NCI-H2107 treated with DMSO at 0.1 percent for 48 hours (cell line): ENCODE measurements at regions not wholly inside any gene's neighbourhood (a gene's known extent, or its start where the extent isn't known, plus 50 kb on each side); places are given as distances from the start of the nearest gene placed in this dataset.
"Not testable (repeated sequence)": the region's sequence is repeated elsewhere in the genome, so short reads cannot be mapped to it uniquely, and the experiment has no call there.

ENCODE experiments used
- DNase-seq: peaks from one replicate; lab custom pipeline; 2025; ENCODE audit not compliant: unreplicated experiment; lab: John Stamatoyannopoulos, UW

DNA sequence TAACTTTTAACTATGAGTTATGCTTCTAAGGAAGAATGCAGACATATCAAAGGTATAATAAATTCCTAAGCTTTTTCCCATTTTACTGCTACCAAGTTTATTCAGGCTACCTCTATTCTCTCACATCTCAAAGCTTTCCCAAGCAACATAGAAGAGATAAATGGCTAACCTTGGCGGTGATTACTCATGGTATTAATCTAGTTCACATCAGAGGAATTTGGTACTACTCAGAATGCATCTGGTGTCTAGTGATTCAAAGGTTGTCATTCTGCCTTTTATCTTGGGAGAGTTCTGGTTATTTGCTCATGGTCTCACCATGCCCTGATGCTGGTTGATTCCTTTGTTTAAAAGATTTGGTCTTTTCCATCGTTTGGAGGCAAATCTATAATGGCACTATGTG, 182.7 kb downstream of the TAF11L14 start:
- DNase-seq, result no peak

DNA sequence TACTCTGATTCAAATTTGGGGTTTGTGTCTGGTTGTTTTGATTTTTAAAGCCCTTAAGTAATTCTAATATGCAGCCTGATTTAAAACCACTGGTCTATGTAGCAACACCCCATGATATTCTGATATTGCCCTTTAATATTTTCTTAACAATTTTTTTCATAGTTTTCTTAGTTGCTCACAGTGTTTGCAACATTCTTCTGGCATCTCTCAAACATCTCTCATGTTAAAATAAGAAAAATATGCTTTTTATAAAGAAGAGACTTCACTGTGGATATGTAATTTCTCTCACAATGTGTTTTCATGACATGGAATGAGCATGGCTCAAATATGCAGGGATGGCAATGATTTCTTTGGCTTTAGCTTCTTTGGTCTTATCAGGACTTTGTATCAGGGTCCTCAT, 183.7 kb downstream of the TAF11L14 start:
- no peak for DNase-seq

DNA sequence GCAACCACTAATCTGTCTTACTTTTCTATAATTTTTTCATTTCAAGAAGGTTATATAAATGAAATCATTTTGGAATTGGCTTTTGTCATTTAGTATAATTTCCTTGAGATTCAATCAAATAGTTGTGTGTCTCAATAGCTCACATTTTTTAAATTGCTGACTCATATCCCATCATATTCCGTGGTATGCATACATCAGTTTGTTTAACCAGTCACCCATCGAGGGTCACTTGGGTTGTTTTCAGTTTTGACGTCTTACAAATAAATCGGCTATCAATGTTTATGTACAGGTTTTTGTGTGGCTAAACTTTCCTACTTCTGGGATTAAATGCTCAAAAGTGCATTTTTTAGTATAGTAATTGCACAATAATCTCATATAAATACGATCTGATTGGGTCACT, 185.5 kb downstream of the TAF11L14 start:
- no peak for DNase-seq

DNA sequence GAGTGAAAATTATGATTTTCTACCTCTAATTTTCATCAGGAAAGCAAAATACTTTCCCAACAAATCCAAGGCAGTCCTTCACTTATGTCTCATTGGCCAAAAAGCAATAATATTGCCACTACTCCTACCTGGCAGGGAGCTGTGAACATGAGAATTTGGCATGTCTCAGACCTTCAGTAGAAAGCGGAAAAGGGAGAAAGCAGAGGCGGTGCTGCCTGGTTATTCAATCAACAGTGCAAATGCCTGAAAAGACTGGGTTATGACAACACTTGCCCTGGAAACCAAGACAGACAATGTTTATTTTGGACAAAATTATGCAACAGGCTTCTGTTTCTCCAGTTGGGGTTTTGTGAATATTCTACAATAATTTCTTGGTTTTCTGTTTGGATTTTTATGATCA, 194.4 kb downstream of the TAF11L14 start:
- DNase-seq, result no peak

DNA sequence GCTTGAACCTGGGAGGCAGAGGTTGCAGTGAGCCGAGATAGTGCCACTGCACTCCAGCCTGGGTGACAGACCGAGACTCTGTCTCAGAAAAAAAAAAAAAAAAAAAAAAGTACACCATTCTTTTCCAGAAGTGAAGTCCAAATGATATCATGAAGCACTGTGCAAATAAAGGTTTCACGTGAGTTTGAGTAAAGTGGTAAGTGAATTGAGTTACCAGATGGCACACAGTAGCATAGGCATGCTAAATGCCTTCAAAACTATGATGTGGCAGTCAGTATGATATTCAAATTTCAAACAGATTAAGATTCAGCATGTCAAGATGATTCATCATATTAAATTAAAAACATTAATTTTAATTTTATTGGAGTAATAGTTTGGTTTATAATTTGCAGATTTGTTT, 195.2 kb downstream of the TAF11L14 start:
- DNase-seq, result no peak

DNA sequence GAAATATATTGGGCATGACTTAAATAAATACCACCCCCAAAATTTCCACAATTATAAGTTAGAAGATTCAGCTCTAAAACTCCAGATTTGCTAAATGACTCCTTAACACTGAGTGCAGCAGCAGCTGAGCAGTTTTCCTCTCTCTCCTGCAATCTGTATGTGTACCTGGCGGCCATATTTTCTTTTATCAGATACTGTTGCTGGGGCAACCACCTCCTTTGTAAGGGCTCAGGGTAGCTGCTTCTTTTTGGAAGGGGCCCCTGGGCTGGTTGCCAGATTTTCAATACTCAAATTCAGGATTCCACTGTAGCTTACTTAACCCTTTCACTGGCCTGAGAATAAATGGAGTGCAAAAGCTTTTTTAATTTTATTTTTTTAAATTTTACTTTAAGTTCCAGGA, 197.0 kb downstream of the TAF11L14 start:
- no peak for DNase-seq

DNA sequence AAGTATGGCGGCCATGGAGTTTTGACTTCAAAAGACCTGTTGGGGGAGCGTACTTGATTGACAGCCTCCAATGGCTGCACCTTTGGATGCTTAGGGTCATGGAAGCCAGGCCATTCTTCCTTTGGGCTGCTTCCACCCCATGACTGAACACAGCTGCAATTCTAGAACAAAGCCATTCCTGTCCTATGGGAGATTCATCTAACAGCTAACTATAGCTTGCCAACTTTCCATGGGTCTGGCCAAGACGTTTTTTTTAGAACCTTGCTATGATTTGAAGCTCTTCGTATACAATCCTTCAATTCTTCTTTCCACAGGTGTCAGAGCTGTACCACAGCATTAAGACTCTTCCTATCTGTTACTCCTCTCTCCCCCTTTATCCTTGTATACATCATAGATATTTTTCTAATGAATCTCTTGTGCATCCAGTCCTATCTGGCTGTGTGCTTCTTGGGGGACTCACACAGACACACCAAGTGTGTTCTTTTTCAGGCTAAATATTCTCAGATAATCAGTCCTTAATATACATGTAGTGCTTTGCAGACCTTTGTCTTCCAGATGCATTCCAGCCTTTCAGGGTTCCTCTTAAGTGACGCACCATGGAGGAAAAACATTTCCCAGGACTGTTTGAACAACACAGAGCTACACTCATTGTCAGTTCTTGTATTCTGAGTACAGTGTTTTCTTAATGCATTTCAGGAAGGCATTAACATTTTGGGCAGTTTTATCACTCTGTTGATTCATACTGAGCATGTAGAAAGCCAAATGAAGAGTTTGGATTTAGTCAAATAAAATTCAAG, 198.9 kb downstream of the TAF11L14 start:
- no peak for DNase-seq

DNA sequence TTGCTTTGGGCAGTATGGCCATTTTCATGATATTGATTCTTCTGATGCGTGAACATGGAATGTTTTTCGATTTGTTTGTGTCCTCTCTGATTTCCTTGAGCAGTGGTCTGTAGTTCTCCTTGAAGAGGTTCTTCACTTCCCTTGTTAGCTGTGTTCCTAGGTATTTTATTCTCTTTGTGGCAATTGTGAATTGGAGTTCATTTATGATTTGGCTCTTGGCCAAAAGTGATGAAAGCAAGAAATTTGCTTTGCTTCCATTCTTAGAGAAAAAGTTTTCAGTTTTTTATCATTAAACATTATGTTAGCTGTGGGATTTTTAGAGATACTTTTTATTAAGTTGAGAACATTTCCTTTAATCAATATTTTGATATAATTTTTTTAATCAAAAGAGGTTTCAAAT, 203.5 kb downstream of the TAF11L14 start:
- no peak for DNase-seq

DNA sequence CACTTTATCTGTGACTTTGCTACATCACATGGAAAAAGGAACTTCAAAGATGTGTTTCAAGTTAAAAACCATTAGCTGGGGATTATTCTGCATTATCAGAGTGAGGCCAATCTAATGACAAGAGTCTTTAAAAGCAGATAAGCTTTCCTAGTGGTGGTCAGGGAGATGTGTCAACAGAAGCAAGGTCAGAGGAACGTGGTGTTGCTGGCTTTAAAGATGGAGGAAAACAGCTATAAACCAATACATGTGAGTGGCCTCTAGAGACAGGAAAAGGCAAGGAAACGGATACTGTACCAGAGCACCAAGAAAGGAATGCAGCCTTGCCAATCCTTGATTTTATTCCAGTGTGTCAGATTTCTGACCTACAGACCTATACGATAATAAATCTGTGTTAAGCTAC, 204.2 kb downstream of the TAF11L14 start:
- no peak for DNase-seq

DNA sequence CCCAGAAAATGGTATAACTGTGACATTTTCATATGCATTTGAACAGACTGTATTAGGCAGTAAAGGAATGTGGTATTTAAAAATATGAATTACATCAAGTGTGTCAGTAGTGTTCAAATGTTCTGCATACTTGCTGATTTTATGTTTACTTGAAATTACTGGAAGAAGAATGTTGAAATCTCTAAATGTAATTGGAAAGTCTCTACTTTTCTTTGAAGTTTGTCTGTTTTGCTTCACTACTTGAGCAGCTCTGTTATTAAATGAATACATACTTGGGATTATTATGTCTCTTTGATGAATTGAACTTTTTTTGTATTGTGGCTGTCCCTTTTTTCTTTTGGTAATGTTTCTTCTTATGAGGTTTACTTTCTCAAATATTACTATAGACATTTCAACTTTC, 205.6 kb downstream of the TAF11L14 start:
- DNase-seq, result no peak

DNA sequence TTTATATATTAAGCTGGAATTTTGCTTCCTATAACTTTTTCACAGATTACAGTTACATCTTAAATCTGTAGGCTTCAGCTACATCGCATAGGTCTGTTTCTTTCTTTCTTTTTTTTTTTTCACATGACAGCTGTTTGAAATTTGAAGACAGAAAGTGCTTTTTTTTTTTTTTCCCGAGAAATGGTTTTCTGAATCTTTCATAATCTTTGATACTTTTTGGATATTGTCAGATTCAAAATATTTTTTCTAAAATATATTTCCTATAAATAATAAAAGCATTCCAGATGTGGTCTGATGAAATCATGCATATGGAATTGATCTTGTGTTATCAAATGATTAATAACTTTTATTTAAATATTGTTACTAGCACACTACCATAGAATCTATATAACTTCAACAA, 212.2 kb downstream of the TAF11L14 start:
- no peak for DNase-seq

DNA sequence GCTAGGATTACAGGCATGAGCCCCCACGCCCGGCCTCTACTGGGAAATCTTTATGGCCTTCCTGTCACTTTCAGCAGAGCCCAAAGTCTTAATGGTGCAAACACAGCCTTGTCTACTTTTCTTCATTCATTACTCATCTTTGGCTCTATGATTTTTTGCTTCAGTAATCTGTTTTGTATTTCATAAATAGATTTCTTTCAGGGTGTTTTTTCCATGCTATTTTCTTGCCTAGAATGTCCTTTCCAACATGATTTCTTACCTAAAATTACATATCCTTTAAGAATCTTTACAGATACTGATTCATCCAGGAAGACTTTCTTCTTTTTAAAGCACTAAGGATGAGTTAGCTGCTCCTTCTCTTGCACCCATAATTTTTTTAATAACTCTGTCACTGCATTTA, 213.0 kb downstream of the TAF11L14 start:
- no peak for DNase-seq

DNA sequence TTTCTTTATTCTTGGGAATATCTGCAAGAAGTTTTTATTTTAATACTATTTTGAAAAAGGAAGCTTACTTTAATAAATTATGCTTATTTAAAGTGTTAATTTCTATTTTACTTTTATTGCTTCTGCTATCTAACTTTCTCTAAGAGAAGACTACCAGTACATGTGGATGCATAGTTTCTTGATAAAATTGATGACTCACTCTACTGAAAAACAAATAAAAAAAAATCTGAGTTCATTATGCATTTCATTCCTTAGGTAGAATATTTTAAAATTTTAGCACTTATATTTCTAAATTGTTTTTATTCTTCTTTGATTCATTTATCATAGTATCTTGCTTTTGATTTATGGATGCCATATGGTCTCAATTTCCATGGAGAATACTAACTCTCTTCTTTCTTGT, 217.9 kb downstream of the TAF11L14 start:
- DNase-seq, result no peak

DNA sequence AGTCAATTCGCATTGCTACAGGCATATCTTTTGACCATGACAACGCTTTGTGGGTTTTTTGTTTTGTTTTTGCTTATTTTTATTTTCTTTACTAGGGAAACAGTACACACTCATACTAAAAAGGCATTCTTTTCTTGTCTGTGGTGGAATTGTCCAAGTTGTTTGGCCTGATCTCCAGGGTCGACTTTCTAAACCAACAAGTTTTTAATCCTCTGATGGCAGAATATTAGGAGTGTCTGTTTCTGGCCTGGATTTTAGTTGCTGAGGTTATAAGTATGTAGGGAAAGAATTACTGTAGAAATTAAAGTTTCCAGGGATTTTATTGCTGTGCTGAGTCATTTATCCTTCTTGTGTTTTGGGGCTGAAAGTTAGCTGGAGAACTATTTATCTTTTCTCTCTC, 218.5 kb downstream of the TAF11L14 start:
- DNase-seq, result no peak

DNA sequence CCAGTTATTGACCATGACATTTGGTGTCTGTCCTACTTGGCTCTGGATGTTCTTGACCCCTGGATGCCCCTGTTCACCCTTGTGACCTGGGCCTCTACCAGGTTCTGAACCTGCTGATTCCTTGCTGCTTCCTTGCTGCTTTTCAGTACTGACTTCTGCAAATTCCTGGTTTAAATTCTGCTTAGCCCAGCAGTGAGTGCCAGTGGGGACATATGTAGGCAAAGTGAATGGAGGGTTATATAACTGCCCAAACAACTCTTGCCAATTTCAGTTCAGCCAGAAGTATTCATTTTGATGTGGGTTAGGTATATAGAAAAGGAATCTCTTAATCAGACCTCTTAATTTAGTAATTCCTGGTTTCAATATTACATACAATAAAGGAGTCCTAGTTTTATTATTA, 220.6 kb downstream of the TAF11L14 start:
- DNase-seq, result no peak

DNA sequence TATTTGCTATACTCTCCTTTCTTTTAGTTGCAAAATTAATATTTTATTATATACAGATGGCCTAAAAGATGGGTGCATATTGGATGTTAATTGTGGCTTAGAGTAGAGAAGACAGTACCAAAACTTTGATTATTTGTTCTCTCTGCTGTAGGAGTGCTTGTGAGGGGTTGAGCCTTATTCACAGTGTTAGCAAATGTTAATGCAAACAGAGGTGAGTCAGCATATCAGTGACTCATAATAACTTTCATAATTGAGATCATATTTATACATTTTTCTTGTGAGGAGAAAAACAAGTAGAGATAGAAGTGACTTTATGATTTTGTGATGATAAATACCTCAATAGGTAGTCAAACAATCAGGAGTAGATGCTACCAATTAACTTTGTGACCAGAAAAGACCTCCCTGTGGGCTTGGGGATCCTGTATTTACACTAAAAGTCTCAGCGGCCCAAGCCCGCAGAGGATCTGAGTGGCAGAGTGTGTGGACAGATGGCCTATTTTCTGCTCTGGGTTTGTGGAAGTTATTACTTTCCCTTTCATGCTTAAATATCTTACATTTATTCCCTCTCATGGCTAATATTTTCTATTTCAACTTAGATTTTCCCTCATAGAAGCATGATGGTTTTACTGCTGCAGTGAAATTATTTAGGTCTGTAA, 226.5 kb downstream of the TAF11L14 start:
- DNase-seq, result no peak

DNA sequence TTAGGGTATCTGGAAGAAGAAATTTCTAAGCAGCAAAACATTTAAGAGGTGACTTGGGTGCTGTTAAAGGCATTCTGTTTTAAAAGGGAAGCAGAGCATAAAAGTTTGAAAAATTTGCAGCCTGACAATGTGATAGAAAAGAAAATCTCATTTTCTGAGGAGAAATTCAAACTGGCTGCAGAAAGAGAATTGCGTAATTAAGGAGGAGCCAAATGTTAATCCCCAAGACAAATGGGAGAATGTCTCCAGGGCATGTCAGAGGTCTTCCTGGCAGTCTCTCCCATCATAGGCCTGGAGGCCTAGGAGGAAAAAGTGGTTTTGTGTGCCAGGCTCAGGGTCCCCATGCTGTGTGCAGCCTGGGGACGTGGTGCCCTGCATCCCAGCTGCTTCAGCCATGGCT, 230.6 kb downstream of the TAF11L14 start:
- DNase-seq, result not testable (repeated sequence)

DNA sequence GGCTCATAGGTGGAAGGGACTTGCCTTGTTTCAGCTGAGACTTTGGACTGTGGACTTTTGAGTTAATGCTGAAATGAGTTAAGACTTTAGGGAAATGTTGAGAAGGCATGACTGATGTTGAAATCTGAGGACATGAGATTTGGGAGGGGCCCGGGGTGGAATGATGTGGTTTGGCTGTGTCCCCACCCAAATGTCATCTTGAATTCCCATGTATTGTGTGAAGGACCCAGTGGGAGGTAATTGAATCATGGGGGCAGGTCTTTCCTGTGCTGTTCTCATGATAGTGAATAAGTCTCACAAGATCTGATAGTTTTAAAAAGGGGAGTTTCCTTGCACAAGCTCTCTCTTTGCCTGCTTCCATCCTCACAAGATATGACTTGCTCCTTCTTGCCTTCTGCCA, 231.7 kb downstream of the TAF11L14 start:
- DNase-seq, result not testable (repeated sequence)

DNA sequence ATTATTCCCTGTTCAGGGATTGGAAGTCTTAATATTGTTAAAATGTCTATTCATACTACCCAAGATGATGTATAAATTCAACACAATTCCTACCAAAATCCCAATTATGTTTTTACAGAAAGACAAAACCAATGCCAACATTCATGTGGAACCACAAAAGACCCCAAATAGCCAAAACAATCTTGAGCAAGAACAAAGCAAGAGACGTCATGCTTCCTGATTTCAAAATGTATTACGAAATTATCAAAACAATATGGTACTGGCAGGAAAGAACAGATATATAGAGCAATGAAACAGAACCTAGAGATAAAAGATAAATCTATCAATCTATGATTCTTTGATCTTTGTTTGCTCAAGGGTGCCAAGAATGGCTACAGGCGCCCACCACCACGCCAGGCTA, 237.9 kb downstream of the TAF11L14 start:
- no peak for DNase-seq

DNA sequence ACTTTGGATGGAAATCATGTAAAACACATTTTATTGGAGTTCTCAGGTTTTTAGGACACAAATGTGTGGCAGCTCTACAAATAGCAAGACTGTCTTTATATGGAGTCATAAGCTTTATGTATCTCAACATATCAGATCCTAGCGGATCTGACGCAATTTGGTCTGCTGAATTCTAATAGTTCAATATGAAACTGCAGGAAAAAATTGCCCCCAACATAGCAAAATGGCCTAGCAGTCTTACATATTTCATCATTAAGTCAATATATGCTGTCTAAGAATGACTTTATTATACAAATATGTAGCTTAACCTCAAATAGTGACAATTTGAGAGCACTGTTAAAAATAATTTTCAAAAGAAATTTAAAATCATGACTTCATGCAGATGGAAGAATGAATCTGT, 244.3 kb downstream of the TAF11L14 start:
- DNase-seq, result no peak

DNA sequence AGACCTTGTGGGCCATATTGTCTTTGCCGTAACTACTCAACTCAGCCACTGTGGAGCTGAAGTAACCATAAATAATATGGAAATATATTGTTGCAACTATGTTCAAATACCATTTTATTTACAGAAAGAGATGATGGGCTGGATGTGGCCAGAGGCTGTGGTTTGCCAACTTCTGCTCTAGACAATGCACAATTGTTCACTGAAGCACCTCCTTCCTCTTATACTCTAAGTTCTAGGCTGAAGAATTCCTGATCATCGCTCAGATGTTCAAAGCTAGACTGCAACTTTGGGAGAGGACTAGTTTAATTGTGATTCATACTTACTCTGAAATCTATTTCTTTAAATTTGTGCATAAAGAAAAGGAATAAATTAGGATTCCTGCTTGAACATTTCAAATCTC, 245.0 kb downstream of the TAF11L14 start:
- DNase-seq, result no peak

DNA sequence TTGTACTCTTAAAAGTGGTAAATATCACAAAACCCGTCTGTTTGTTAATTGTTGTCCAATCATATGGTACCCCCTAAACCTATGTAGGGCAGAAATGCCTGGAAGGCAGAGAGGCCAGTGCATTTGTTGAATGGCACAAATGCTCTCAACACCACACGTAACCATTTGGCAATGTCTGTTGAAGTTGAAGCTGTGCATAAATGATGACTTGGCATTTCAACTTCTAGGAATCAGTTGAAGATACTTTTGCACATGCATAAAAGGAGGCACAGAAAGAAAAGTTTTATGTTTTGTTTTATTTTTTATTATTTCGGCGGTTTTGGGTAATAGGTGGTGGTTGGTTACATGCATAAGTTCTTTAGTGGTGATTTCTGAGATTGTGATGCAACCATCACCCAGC, 246.6 kb downstream of the TAF11L14 start:
- no peak for DNase-seq
